Gastroesophageal sphincter (tissue), 3 donors: ENCODE measurements at regions not wholly inside any gene's neighbourhood (a gene's known extent, or its start where the extent isn't known, plus 50 kb on each side); places are given as distances from the start of the nearest gene placed in this dataset.

Source experiments
- CTCF ChIP-seq, 4 experiments: fragments of 200-600 bp in 2 of 4; fragments of 450-650 bp in 2 of 4; sonication (generic) in 1 of 4; IDR thresholded peaks; one replicate each; pipeline ENCODE4 v1.5.1; 2017 to 2019; ENCODE audit warnings: antibody characterized with exemption in 4 of 4, mild to moderate bottlenecking in 2 of 4, moderate library complexity in 2 of 4
- EP300 ChIP-seq: sonication (generic); formaldehyde crosslinking; IDR thresholded peaks from one replicate; pipeline ENCODE4 v1.6.1; 2017; ENCODE audit warnings: antibody characterized with exemption, mild to moderate bottlenecking
- POLR2AphosphoS5 ChIP-seq: sonication (generic); formaldehyde crosslinking; IDR thresholded peaks from one replicate; pipeline ENCODE4 v1.6.1; 2017; ENCODE audit warnings: antibody characterized with exemption

- TF ChIP-seq POLR2AphosphoS5: no peak
- TF ChIP-seq EP300: no peak
- no peak for TF ChIP-seq CTCF (IDR thresholded peaks at IDR 0.05)
These were observed 290.6 kb downstream of the NPHP4 start for GRCh38 chr1:5701642-5702041.
